Astrocyte (in vitro differentiated cells and primary cell): ENCODE measurements at regions not wholly inside any gene's neighbourhood (a gene's known extent, or its start where the extent isn't known, plus 50 kb on each side); places are given as distances from the start of the nearest gene placed in this dataset.

Experiments
- DNase-seq: peaks from one replicate; pipeline ENCODE4 v3.0.0-alpha.2; 2010; ENCODE audit warnings: low read depth
- FAIRE-seq: peaks from 2 replicates; lab custom pipeline; 2011; peaks lifted over from hg19 to GRCh38; lab: Jason Lieb, UNC
- H2AFZ ChIP-seq: 2 replicates; pipeline ENCODE4 v1.6.0; 2012; ENCODE audit warnings: low read depth, low read length, inconsistent platforms
- H3K27ac ChIP-seq: 2 replicates; pipeline ENCODE4 v1.5.1; 2011; ENCODE audit warnings: low read depth, low read length, inconsistent platforms
- H3K27me3 ChIP-seq: 2 replicates; pipeline ENCODE4 v1.6.0; 2011; ENCODE audit warnings: low read length, inconsistent platforms; ENCODE audit not compliant: insufficient read depth
- H3K36me3 ChIP-seq: 2 replicates; pipeline ENCODE4 v1.5.1; 2011; ENCODE audit warnings: low read length, inconsistent platforms; ENCODE audit not compliant: insufficient read depth
- H3K4me1 ChIP-seq: 2 replicates; pipeline ENCODE4 v1.5.1; 2011; ENCODE audit warnings: low read length, inconsistent platforms; ENCODE audit not compliant: insufficient read depth
- H3K4me2 ChIP-seq: 2 replicates; pipeline ENCODE4 v1.6.0; 2012; ENCODE audit warnings: low read length, inconsistent platforms
- H3K4me3 ChIP-seq: 2 replicates; pipeline ENCODE4 v1.5.1; 2011; ENCODE audit warnings: low read depth, mild to moderate bottlenecking, low read length, inconsistent platforms; ENCODE audit not compliant: insufficient read depth
- H3K79me2 ChIP-seq: 2 replicates; pipeline ENCODE4 v1.6.0; 2012; ENCODE audit warnings: mild to moderate bottlenecking, low read length, inconsistent platforms; ENCODE audit not compliant: insufficient read depth
- H3K9ac ChIP-seq: 2 replicates; pipeline ENCODE4 v1.6.0; 2012; ENCODE audit warnings: mild to moderate bottlenecking, low read length, inconsistent platforms
- H3K9me3 ChIP-seq: 2 replicates; pipeline ENCODE4 v1.5.1; 2012; ENCODE audit warnings: low read depth, mild to moderate bottlenecking, low read length, inconsistent platforms; ENCODE audit not compliant: insufficient read depth
- H4K20me1 ChIP-seq: 2 replicates; pipeline ENCODE4 v1.6.0; 2012; ENCODE audit warnings: low read length, inconsistent platforms; ENCODE audit not compliant: insufficient read depth
- H3K27ac Mint-ChIP-seq: one replicate; pipeline ENCODE4 v1.8.0; 2021; ENCODE audit warnings: mild to moderate bottlenecking, mixed read lengths; ENCODE audit not compliant: unreplicated experiment
- H3K27me3 Mint-ChIP-seq: one replicate; pipeline ENCODE4 v1.8.0; 2021; ENCODE audit warnings: low read depth, mixed read lengths; ENCODE audit not compliant: unreplicated experiment
- H3K36me3 Mint-ChIP-seq: one replicate; pipeline ENCODE4 v1.8.0; 2021; ENCODE audit warnings: low read depth, mixed read lengths; ENCODE audit not compliant: unreplicated experiment
- H3K4me1 Mint-ChIP-seq: one replicate; pipeline ENCODE4 v1.8.0; 2021; ENCODE audit warnings: low read depth, mixed read lengths; ENCODE audit not compliant: unreplicated experiment
- H3K4me3 Mint-ChIP-seq: one replicate; pipeline ENCODE4 v1.8.0; 2021; ENCODE audit warnings: mild to moderate bottlenecking, moderate library complexity, mixed read lengths; ENCODE audit not compliant: unreplicated experiment
- H3K9me3 Mint-ChIP-seq: one replicate; pipeline ENCODE4 v1.8.0; 2021; ENCODE audit warnings: mild to moderate bottlenecking, mixed read lengths; ENCODE audit not compliant: unreplicated experiment
- EZH2 ChIP-seq: IDR thresholded peaks from 2 replicates; pipeline ENCODE4 v1.6.1; 2012; ENCODE audit warnings: mild to moderate bottlenecking, low read length, inconsistent platforms; ENCODE audit not compliant: insufficient read depth
- TF ChIP-seq, protein P1 (sequence below): IDR thresholded peaks from 2 replicates; pipeline ENCODE4 v1.5.1; 2011; ENCODE audit warnings: low read depth, mild to moderate bottlenecking, inconsistent platforms, low read length, moderate library complexity; ENCODE audit not compliant: insufficient read depth

DNA sequence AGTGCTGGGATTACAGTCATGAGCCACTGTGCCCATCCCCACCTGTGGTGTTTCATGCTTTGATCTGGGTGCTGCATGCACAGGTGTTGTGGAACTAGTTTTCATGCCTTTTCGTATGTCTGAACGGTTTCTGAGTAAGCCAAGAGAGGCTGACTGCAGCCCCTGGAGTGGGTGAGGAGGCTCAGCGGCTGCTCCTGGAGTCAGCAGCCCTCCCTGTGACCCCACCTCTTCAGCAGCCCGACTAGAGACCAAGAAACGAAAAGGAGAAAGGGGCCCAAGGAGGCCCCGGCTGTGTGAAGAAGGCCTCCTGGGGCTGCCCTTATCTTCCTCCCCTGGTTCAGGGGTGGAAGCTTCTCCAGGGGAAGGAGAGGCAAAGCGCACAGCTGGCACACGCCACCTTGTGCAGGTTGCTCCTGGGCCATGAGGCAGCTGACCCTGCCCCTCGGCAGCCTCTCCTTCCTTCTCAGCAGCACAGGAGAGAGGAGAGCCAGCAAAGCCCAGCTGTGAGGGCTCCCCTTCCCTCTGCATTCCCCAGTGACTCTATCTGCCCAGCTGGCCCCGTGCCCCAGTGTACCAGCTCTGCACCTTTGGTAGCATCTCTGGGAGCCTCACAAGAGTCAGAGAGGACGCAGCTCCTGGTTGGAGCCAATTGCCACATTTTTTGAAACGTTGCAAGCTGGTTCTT is 182.5 kb upstream of the HS6ST1 start:
- no peak overlapping the region for H3K27ac ChIP-seq
- Mint-ChIP-seq H3K36me3 (no peaks in the 10 kb centered on the region), H3K27me3 (peaks cover 36% of the 10 kb centered on the region), H3K4me1 (peaks cover 10% of the 10 kb centered on the region), H3K27ac (no peak overlapping the region), H3K9me3 (peaks cover 3% of the 10 kb centered on the region), H3K4me3 (no peak overlapping the region)
- no peaks in the 10 kb centered on the region for H3K36me3 ChIP-seq
- TF ChIP-seq, protein P1, sequence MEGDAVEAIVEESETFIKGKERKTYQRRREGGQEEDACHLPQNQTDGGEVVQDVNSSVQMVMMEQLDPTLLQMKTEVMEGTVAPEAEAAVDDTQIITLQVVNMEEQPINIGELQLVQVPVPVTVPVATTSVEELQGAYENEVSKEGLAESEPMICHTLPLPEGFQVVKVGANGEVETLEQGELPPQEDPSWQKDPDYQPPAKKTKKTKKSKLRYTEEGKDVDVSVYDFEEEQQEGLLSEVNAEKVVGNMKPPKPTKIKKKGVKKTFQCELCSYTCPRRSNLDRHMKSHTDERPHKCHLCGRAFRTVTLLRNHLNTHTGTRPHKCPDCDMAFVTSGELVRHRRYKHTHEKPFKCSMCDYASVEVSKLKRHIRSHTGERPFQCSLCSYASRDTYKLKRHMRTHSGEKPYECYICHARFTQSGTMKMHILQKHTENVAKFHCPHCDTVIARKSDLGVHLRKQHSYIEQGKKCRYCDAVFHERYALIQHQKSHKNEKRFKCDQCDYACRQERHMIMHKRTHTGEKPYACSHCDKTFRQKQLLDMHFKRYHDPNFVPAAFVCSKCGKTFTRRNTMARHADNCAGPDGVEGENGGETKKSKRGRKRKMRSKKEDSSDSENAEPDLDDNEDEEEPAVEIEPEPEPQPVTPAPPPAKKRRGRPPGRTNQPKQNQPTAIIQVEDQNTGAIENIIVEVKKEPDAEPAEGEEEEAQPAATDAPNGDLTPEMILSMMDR = no peak
- no peak for TF ChIP-seq EZH2
- no peaks in the 10 kb centered on the region for H3K9me3 ChIP-seq
- FAIRE-seq = no peak
- H3K27me3 ChIP-seq = no peaks in the 10 kb centered on the region
- H3K9ac ChIP-seq = no peak overlapping the region
- H2AFZ ChIP-seq = no peak overlapping the region
- H3K4me1 ChIP-seq = no peaks in the 10 kb centered on the region
- H3K4me3 ChIP-seq = no peak overlapping the region
- no peaks in the 10 kb centered on the region for H3K79me2 ChIP-seq
- DNase-seq = no peak
- H4K20me1 ChIP-seq = no peaks in the 10 kb centered on the region
- H3K4me2 ChIP-seq = no peak overlapping the region

DNA sequence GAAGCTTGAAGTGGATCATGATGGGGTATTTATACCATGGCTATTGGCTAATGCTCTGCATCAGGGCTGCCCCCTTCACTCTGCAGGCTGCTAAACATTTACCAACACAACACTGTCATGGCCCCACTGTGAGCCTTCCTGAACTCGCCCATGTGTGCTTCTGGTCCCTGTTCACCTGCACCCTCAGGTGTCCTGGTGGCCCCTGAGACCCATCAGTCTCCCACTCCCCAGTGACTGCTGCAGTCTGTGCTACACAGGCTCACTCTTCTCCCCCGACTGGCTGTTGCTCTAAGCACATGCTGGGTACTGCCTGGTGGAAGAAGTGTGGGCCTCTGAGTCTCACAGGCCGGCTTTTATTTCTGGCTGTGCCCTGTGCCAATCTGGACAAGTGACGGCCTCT is 183.0 kb upstream of the HS6ST1 start:
- no peak overlapping the region for H3K27ac ChIP-seq
- H3K4me1 Mint-ChIP-seq = peaks cover 10% of the 10 kb centered on the region
- H3K27me3 Mint-ChIP-seq = peaks cover 37% of the 10 kb centered on the region
- H2AFZ ChIP-seq = no peak overlapping the region
- no peaks in the 10 kb centered on the region for H3K9me3 ChIP-seq
- no peaks in the 10 kb centered on the region for H3K4me1 ChIP-seq
- no peaks in the 10 kb centered on the region for H3K79me2 ChIP-seq
- no peaks in the 10 kb centered on the region for H3K36me3 Mint-ChIP-seq
- TF ChIP-seq, protein P1 = no peak
- no peak for TF ChIP-seq EZH2
- H3K36me3 ChIP-seq = no peaks in the 10 kb centered on the region
- no peak overlapping the region for H3K4me3 Mint-ChIP-seq
- peaks cover 3% of the 10 kb centered on the region for H3K9me3 Mint-ChIP-seq
- FAIRE-seq = no peak
- H3K27ac Mint-ChIP-seq = no peak overlapping the region
- no peak overlapping the region for H3K4me2 ChIP-seq
- no peak overlapping the region for H3K9ac ChIP-seq
- H4K20me1 ChIP-seq = no peaks in the 10 kb centered on the region
- DNase-seq = no peak
- no peak overlapping the region for H3K4me3 ChIP-seq
- peaks cover 2% of the 10 kb centered on the region for H3K27me3 ChIP-seq

DNA sequence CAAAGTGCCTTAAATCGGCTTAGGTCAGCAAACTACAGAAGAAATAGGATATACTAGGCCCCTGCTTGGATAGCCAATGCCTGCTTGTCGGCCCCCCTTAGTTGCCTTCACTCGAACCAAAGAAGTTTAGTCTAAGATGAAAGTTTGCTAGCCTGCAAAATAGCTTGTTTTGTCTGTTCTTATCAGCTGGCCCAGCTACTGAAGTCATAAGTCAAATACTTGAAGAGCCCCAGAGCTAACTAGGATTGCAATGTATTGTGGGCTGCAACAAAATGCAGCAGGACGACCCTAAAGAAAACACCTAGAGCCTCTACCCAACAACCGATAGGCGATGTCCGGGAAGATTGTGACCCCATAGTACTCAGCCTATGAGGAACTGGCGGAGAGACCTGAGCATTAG is 183.5 kb upstream of the HS6ST1 start:
- Histone ChIP-seq H3K9ac (no peak overlapping the region), H4K20me1 (no peaks in the 10 kb centered on the region), H3K79me2 (no peaks in the 10 kb centered on the region), H3K27ac (no peak overlapping the region), H3K4me2 (no peak overlapping the region), H3K4me3 (no peak overlapping the region), H3K36me3 (no peaks in the 10 kb centered on the region), H3K4me1 (no peaks in the 10 kb centered on the region), H2AFZ (no peak overlapping the region), H3K27me3 (peaks cover 2% of the 10 kb centered on the region), H3K9me3 (no peaks in the 10 kb centered on the region)
- FAIRE-seq (no peak), DNase-seq (no peak)
- peaks cover 10% of the 10 kb centered on the region for H3K4me1 Mint-ChIP-seq
- peaks cover 3% of the 10 kb centered on the region for H3K9me3 Mint-ChIP-seq
- H3K27me3 Mint-ChIP-seq = peaks cover 41% of the 10 kb centered on the region
- no peak overlapping the region for H3K4me3 Mint-ChIP-seq
- no peak overlapping the region for H3K27ac Mint-ChIP-seq
- no peaks in the 10 kb centered on the region for H3K36me3 Mint-ChIP-seq
- no peak for TF ChIP-seq EZH2
- TF ChIP-seq, protein P1 = no peak
